Activated naive CD4-positive, alpha-beta T cell treated with anti-CD3 and anti-CD28 coated beads for 36 hours (primary cell): ENCODE measurements at regions not wholly inside any gene's neighbourhood (a gene's known extent, or its start where the extent isn't known, plus 50 kb on each side); places are given as distances from the start of the nearest gene placed in this dataset.

Source experiments
- CTCF ChIA-PET: fragments of 350-600 bp; sonication (Branson Sonifier 250); formaldehyde crosslinking; loops from one replicate; lab custom pipeline; 2021; ENCODE audit warnings: antibody characterized with exemption; lab: Charles Lee
- DNase-seq: peaks from one replicate; pipeline ENCODE4 v3.0.0-alpha.2; 2020
- H3K27ac Mint-ChIP-seq: one replicate; pipeline ENCODE4 v1.8.0; 2021; ENCODE audit warnings: mild to moderate bottlenecking, mixed read lengths
- H3K27me3 Mint-ChIP-seq: one replicate; pipeline ENCODE4 v1.8.0; 2021; ENCODE audit warnings: low read depth, mixed read lengths
- H3K36me3 Mint-ChIP-seq: one replicate; pipeline ENCODE4 v1.8.0; 2021; ENCODE audit warnings: low read depth, mixed read lengths
- H3K4me1 Mint-ChIP-seq: one replicate; pipeline ENCODE4 v1.8.0; 2021; ENCODE audit warnings: low read depth, mixed read lengths
- H3K4me3 Mint-ChIP-seq: one replicate; pipeline ENCODE4 v1.8.0; 2021; ENCODE audit warnings: mild to moderate bottlenecking, moderate library complexity, mixed read lengths
- H3K9me3 Mint-ChIP-seq: one replicate; pipeline ENCODE4 v1.8.0; 2021; ENCODE audit warnings: mixed read lengths
- intact Hi-C: fragments of 100-400 bp; cut with micrococcal nuclease; formaldehyde crosslinking; loops from one replicate; pipeline ENCODE4 v1.15.1; 2023

DNA sequence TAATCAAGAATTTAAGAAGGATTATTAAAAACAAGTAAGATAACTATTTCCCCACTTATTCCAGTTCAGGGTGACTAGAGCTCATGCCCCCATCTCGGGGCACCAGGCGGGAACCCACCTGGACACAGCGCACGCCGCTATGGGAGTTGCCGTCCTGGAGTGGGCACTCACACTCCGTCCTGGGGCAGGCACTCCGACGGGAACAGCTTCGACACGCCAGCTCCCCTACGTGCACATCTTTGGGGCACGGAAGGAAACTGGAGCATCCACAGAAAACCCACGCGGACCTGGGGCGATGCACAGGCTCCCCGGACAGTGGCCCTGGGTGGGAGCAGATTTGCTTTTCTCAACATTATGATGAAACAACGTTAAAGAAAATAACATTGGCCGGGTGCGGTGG is 52.0 kb upstream of the GATA5 start:
- Mint-ChIP-seq H3K4me3 (no peak overlapping the region), H3K27me3 (peaks cover 4% of the 10 kb centered on the region), H3K9me3 (no peaks in the 10 kb centered on the region), H3K36me3 (no peaks in the 10 kb centered on the region), H3K27ac (no peak overlapping the region), H3K4me1 (peaks cover 15% of the 10 kb centered on the region)
- CTCF ChIA-PET, result no interaction called here
- DNase-seq, result no peak
- intact Hi-C loops, result no loop called here

- intact Hi-C loops, result no loop called here
- Mint-ChIP-seq H3K27ac (no peak overlapping the region), H3K27me3 (peaks cover 3% of the 10 kb centered on the region), H3K36me3 (no peaks in the 10 kb centered on the region), H3K4me3 (no peak overlapping the region), H3K4me1 (peaks cover 2% of the 10 kb centered on the region), H3K9me3 (no peaks in the 10 kb centered on the region)
- CTCF ChIA-PET, result interaction anchor here (0.6 to 2.4 kb wide), 2 partner anchors 29 to 321 kb away, joined by 5 to 6 read pairs; no protein-coding TSS in a partner anchor
- DNase-seq, result no peak
These were observed 53.4 kb upstream of the GATA5 start for GRCh38 chr20:62528983-62529891.

GRCh38 chr20:62529896-62530642 is 54.3 kb upstream of the GATA5 start:
- CTCF ChIA-PET, result interaction anchor here (2.4 kb wide), 1 partner anchor 30 kb away, joined by 6 read pairs; no protein-coding TSS in a partner anchor
- Mint-ChIP-seq H3K4me3 (no peak overlapping the region), H3K27me3 (peaks cover 3% of the 10 kb centered on the region), H3K9me3 (no peaks in the 10 kb centered on the region), H3K36me3 (no peaks in the 10 kb centered on the region), H3K27ac (no peak overlapping the region), H3K4me1 (no peaks in the 10 kb centered on the region)
- intact Hi-C loops, result no loop called here
- no peak for DNase-seq

DNA sequence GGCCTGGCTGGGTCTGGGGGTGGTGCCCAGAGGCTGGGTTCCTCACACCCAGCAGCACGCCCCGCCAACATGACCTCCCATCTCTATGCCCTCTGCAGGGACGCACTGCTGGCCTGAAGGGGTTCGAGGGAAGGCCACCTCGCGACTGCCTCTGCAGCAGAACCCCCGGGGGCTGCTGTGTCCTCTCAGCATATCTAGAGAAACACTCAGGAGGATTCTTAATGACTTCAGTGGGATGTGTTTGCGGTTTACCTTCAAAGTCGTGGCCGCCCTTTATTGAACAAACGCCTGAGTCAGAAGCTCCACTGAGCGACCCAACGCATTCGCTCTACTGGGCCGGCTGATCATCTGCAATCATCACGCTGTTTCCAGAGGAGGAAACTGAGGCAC is 54.8 kb upstream of the GATA5 start:
- DNase-seq, result no peak
- H3K4me1 Mint-ChIP-seq, result no peaks in the 10 kb centered on the region
- H3K27ac Mint-ChIP-seq, result no peak overlapping the region
- no peaks in the 10 kb centered on the region for H3K36me3 Mint-ChIP-seq
- intact Hi-C loops, result no loop called here
- no peak overlapping the region for H3K4me3 Mint-ChIP-seq
- CTCF ChIA-PET, result interaction anchor here (2.4 kb wide), 1 partner anchor 31 kb away, joined by 6 read pairs; no protein-coding TSS in a partner anchor
- no peaks in the 10 kb centered on the region for H3K9me3 Mint-ChIP-seq
- peaks cover 3% of the 10 kb centered on the region for H3K27me3 Mint-ChIP-seq

GRCh38 chr20:62531046-62531838 is 55.4 kb upstream of the GATA5 start:
- intact Hi-C loops, result no loop called here
- CTCF ChIA-PET, result no interaction called here
- Mint-ChIP-seq H3K36me3 (no peaks in the 10 kb centered on the region), H3K27me3 (peaks cover 3% of the 10 kb centered on the region), H3K4me1 (no peaks in the 10 kb centered on the region), H3K4me3 (no peak overlapping the region), H3K27ac (no peak overlapping the region), H3K9me3 (no peaks in the 10 kb centered on the region)
- no peak for DNase-seq

DNA sequence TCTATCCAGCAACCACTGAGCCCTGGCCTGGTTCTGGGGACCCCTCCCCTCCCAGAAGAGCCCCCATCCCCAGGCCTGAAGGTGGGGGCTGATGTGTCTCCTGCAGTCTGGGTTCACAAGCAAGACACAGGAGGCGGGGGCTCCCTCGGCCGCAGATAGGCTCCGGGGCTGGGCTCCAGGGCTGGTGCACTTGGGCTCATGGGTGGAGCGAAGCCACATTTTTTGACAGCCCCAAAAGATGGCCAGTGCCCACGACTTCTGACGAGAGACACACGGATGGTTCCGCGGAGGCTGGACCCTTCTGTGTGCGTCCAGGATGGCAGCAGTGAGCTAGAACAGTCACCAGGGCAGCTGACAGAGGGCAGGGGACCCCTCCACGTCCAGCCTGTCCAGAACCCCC is 57.1 kb upstream of the GATA5 start:
- H3K9me3 Mint-ChIP-seq, result no peaks in the 10 kb centered on the region
- DNase-seq, result no peak
- no peaks in the 10 kb centered on the region for H3K27me3 Mint-ChIP-seq
- no peaks in the 10 kb centered on the region for H3K36me3 Mint-ChIP-seq
- intact Hi-C loops, result no loop called here
- no peak overlapping the region for H3K4me3 Mint-ChIP-seq
- H3K27ac Mint-ChIP-seq, result no peak overlapping the region
- no peaks in the 10 kb centered on the region for H3K4me1 Mint-ChIP-seq
- CTCF ChIA-PET, result no interaction called here

- Mint-ChIP-seq H3K27ac (no peak overlapping the region), H3K9me3 (no peaks in the 10 kb centered on the region), H3K27me3 (no peaks in the 10 kb centered on the region), H3K4me3 (no peak overlapping the region), H3K36me3 (no peaks in the 10 kb centered on the region), H3K4me1 (no peaks in the 10 kb centered on the region)
- CTCF ChIA-PET, result interaction anchor here (1.4 kb wide), 1 partner anchor 34 kb away, joined by 5 read pairs; no protein-coding TSS in a partner anchor
- no peak for DNase-seq
- intact Hi-C loops, result no loop called here
These were observed 58.0 kb upstream of the GATA5 start for GRCh38 chr20:62533591-62534495.

- no peaks in the 10 kb centered on the region for H3K4me1 Mint-ChIP-seq
- H3K27ac Mint-ChIP-seq, result no peak overlapping the region
- DNase-seq, result no peak
- H3K9me3 Mint-ChIP-seq, result no peaks in the 10 kb centered on the region
- H3K36me3 Mint-ChIP-seq, result no peaks in the 10 kb centered on the region
- H3K4me3 Mint-ChIP-seq, result no peak overlapping the region
- no peaks in the 10 kb centered on the region for H3K27me3 Mint-ChIP-seq
- CTCF ChIA-PET, result interaction anchor here (1.4 kb wide), 1 partner anchor 35 kb away, joined by 5 read pairs; no protein-coding TSS in a partner anchor
- intact Hi-C loops, result no loop called here
These were observed 58.9 kb upstream of the GATA5 start for GRCh38 chr20:62534526-62535221.

DNA sequence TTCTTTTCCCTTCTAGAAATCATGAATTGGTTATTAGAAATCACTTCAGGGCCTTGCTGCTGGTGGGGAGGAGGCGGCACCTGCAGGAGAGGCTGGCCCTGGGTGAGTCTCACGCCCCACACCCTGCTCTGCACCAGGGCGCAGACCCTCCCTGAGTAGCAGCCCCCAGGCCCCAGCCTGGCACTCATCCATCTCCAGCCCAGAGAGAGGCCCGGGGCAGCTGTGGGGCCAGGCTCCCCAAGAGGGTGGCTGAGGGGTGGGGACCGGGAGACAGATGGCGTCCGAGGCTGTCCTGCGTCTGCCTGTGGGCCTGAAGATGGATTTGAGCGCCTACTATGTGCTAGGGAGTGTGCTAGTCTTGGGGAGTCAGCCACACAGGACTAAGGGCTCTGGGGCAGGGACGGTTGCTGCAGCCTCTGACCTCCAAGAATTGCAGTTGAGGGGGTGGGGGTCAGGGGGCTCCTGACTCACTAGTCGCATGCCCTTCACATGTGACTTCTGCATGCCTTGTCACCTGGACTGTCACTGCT is 59.6 kb upstream of the GATA5 start:
- DNase-seq, result no peak
- intact Hi-C loops, result no loop called here
- Mint-ChIP-seq H3K36me3 (no peaks in the 10 kb centered on the region), H3K27me3 (no peaks in the 10 kb centered on the region), H3K27ac (no peak overlapping the region), H3K9me3 (no peaks in the 10 kb centered on the region), H3K4me3 (no peak overlapping the region), H3K4me1 (no peaks in the 10 kb centered on the region)
- CTCF ChIA-PET, result no interaction called here

DNA sequence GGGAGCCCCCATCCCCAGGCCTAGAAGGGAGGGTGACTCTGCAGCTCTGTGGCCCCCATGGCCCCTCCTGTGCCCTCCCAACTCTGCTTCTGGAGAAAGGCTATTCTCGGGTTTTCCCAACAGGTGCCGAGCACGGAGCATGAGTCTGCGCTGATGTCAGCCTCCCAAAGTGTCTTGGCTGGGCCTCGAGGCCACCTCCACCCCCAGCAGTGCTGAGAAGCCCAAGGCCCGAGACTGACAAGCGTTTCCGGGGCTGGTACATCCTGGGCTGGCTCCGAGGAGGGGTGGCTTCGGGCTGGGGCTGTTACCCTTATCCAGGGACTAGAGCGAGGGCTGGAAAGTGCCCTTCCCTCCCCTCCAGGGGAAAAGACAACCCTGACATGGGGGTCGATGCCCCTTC is 60.2 kb upstream of the GATA5 start:
- CTCF ChIA-PET, result no interaction called here
- Mint-ChIP-seq H3K9me3 (no peaks in the 10 kb centered on the region), H3K27ac (no peak overlapping the region), H3K36me3 (no peaks in the 10 kb centered on the region), H3K4me3 (no peak overlapping the region), H3K27me3 (no peaks in the 10 kb centered on the region), H3K4me1 (no peaks in the 10 kb centered on the region)
- intact Hi-C loops, result no loop called here
- DNase-seq, result no peak
